Activated naive CD4-positive, alpha-beta T cell treated with anti-CD3 and anti-CD28 coated beads, Interleukin-2, amount 50 U/mL, for 24 hours (primary cell): ENCODE measurements at regions not wholly inside any gene's neighbourhood (a gene's known extent, or its start where the extent isn't known, plus 50 kb on each side); places are given as distances from the start of the nearest gene placed in this dataset.
"Not testable (repeated sequence)": the region's sequence is repeated elsewhere in the genome, so short reads cannot be mapped to it uniquely, and the experiment has no call there.

Experiments
- H3K27ac Mint-ChIP-seq: one replicate; pipeline ENCODE4 v1.8.0; 2021; ENCODE audit warnings: mild to moderate bottlenecking, mixed read lengths
- H3K27me3 Mint-ChIP-seq: one replicate; pipeline ENCODE4 v1.8.0; 2021; ENCODE audit warnings: mixed read lengths
- H3K36me3 Mint-ChIP-seq: one replicate; pipeline ENCODE4 v1.8.0; 2021; ENCODE audit warnings: mixed read lengths
- H3K4me1 Mint-ChIP-seq: one replicate; pipeline ENCODE4 v1.8.0; 2021; ENCODE audit warnings: mixed read lengths
- H3K4me3 Mint-ChIP-seq: one replicate; pipeline ENCODE4 v1.8.0; 2021; ENCODE audit warnings: mild to moderate bottlenecking, mixed read lengths
- H3K9me3 Mint-ChIP-seq: one replicate; pipeline ENCODE4 v1.8.0; 2021; ENCODE audit warnings: mixed read lengths

DNA sequence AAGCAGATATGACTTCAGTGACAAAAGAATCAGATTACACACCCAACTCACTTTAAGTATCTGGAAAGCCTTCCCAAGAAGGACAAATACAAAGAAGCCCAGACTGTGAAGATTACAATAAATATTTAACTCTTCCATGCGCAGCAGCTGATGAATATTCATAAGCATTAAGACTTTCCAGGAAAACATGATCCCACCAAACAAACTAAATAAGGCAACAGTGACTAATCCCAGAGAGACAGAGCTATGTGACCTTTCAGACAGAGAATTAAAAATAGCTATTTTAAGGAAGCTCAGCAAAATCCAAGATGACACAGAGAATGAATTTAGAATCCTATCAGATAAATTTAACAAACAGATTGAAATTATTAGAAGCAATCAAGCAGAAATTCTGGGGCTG is 108.2 kb upstream of the UBE2E3 start:
- Mint-ChIP-seq H3K4me1 (no peaks in the 10 kb centered on the region), H3K9me3 (no peaks in the 10 kb centered on the region), H3K27ac (no peak overlapping the region), H3K4me3 (no peak overlapping the region), H3K36me3 (no peaks in the 10 kb centered on the region), H3K27me3 (peaks cover 20% of the 10 kb centered on the region)

DNA sequence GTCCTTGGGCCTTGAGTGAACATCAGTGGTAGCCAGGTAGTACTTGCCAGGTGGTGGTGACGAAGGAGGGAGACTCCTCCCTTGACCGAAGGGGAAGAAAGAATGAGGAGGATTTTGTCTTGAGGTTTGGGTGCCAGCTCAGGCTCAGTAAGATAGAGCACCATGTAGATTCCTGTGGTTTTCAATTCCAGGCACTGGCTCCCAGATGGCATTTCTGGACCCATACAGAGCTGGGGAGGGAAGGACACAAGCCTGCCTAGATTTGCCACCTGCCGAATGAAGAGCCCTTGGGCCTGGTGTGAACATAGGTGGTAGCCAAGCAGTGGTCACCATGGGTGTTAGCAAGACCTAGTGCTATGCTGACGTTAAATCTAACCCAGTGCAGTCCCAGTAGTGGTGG is 108.8 kb upstream of the UBE2E3 start:
- Mint-ChIP-seq H3K27me3 (peaks cover 25% of the 10 kb centered on the region), H3K4me1 (no peaks in the 10 kb centered on the region), H3K4me3 (no peak overlapping the region), H3K9me3 (no peaks in the 10 kb centered on the region), H3K36me3 (no peaks in the 10 kb centered on the region), H3K27ac (no peak overlapping the region)

DNA sequence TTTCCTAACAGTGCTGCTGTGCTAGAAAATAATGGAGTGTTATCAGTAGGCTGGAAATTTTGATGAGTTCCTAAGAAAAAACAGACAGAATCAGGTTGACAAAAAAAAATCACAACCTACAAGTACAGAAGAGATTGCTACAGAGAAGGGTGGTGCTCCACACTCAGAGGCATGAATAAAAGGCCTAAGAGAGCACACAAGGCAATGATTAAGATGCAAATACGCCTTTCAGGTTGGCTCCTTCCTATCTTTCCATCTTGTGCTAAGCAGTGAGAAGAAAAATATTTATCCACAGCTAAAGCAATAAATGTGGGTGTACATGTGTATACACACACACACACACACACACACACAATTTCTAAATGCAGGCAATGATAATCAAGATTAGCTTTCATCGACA is 130.6 kb upstream of the UBE2E3 start:
- no peaks in the 10 kb centered on the region for H3K9me3 Mint-ChIP-seq
- no peaks in the 10 kb centered on the region for H3K4me1 Mint-ChIP-seq
- H3K4me3 Mint-ChIP-seq: no peak overlapping the region
- H3K36me3 Mint-ChIP-seq: no peaks in the 10 kb centered on the region
- H3K27ac Mint-ChIP-seq: no peak overlapping the region
- no peaks in the 10 kb centered on the region for H3K27me3 Mint-ChIP-seq

DNA sequence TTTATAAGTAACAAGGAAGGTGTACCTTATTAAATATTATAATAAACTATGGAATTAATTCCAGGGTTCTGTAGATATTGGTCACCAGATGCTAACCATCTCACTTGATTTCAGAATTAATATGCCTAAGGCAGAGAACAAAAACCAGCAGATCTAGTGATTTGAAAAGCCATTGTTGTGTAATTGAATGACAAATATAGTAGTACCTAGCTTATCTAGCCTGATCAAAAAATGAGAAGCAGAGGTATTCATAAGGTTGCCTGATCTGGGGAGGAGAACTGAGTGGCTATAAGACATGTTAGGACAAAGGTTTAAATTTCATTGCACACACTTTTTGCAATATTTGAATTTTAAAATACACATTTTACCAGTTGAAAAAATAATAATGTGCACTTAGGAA is 132.0 kb upstream of the UBE2E3 start:
- Mint-ChIP-seq H3K27ac (no peak overlapping the region), H3K4me1 (no peaks in the 10 kb centered on the region)

DNA sequence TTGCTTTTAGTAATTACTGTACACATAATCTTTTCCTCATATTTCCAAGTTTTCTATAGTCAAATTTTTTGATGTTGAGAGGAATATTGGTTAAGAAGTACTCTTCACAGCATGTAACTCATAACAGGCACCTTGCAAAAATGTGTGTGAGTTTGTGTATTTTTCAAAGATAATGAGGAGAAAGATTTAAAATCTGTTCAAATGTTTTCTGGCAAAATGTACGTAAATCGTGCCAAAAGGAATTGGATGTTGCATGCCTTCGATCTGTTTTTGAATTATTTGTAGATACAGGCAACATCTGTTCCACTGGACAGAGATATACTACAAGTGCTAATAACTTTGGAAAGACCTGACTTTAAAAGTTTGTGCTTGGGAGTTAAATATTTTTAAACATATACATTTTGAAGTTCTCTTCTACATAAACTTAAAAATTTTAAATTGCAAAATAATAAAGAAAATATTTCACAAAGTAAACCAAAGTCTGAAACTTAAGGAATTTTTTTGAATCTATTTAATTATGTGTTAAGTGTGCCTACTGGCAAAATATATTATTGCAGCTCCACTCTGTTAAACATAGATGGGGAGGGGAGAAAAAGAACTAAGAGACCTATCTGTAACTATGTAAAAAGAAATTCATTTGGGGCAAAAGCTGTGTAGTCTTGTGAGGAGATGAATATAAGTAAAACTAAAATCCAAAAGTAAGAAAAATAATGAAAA is 133.5 kb upstream of the UBE2E3 start:
- Mint-ChIP-seq H3K27me3 (peaks cover under 1% of the 10 kb centered on the region), H3K36me3 (no peaks in the 10 kb centered on the region), H3K27ac (no peak overlapping the region), H3K4me1 (no peaks in the 10 kb centered on the region), H3K4me3 (no peak overlapping the region), H3K9me3 (no peaks in the 10 kb centered on the region)

More for the DNA sequence above, 132.0 kb upstream of the UBE2E3 start:
- Mint-ChIP-seq H3K4me3 (no peak overlapping the region), H3K36me3 (no peaks in the 10 kb centered on the region), H3K9me3 (no peaks in the 10 kb centered on the region), H3K27me3 (no peaks in the 10 kb centered on the region)

DNA sequence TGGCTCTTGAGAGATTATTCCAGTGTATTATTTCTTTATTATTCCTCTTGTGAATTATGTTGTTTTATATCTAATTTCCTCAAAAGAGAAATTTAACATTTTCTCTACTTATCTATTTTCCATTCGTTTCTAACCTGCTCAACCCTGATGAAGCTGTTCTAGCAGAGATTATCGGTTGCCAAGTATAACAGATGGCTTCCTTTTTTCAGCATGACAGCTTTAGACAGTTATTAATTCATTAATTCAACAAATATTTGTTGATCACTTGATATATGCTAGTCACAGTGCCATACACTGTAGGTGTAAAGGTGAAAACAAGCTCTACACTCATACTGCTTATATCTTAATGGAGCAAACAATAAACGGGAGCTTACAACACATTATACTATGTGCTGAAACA is 137.9 kb upstream of the UBE2E3 start:
- Mint-ChIP-seq H3K9me3 (no peaks in the 10 kb centered on the region), H3K36me3 (no peaks in the 10 kb centered on the region), H3K27ac (no peak overlapping the region), H3K4me3 (no peak overlapping the region), H3K27me3 (peaks cover 2% of the 10 kb centered on the region), H3K4me1 (no peaks in the 10 kb centered on the region)

DNA sequence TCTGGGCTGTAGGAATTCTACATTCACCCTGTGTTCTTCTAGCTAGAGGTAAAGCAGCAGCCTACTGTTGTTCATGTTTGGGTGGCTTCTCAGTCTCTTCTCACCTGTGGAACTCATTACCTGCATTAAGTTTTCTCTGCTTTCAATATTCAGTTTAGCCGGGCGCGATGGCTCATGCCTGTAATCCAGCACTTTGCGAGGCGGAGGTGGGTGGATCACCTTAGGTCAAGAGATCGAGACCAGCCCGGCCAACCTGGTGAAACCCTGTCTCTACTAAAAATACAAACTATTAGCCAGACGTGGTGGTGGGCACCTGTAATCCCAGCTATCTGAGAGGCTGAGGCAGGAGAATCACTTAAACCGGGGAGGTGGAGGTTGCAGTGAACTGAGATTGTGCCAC is 139.8 kb upstream of the UBE2E3 start:
- no peak overlapping the region for H3K27ac Mint-ChIP-seq
- H3K4me3 Mint-ChIP-seq: no peak overlapping the region
- H3K27me3 Mint-ChIP-seq: peaks cover 2% of the 10 kb centered on the region
- no peaks in the 10 kb centered on the region for H3K9me3 Mint-ChIP-seq
- H3K4me1 Mint-ChIP-seq: no peaks in the 10 kb centered on the region
- no peaks in the 10 kb centered on the region for H3K36me3 Mint-ChIP-seq

DNA sequence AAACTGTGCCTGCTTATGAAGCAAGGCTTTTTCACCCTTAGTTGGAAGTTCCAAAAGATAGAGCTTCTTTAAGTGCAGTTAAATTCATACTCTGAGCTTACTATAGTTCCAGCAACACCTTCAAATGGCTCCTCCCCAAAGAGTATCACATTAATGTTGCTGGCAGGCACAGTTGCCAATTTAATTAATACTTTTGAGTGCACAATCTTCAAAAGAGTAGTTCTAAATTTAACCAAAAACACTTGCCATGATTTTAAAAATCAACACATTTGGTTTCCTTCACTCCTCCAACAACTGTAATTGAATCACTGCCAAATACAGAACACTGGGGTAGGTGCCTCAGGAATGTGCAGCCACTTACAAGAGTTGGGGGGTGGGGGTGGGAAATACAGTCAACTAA is 150.6 kb upstream of the UBE2E3 start:
- Mint-ChIP-seq H3K36me3 (no peaks in the 10 kb centered on the region), H3K4me1 (no peaks in the 10 kb centered on the region), H3K4me3 (no peak overlapping the region), H3K27ac (no peak overlapping the region), H3K9me3 (no peaks in the 10 kb centered on the region), H3K27me3 (peaks cover 4% of the 10 kb centered on the region)

DNA sequence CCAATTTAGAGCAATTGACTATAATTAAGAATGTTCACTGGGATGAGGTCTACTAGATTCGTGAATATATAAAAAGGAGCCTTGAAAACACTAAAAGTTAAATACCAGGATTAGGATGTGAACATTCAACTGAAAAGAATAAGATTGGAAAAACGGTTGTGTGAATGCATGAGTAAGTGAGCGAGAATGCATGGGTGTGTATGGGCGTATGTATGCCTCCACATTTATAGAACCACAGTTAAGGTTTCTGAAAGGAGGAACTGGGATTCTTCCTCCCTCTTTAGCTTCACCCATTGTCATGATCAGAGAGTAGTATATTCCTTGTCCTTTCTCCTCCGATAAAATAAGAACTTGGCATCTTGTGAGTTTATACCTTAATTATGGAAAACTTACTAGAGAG is 151.1 kb upstream of the UBE2E3 start:
- H3K27ac Mint-ChIP-seq: no peak overlapping the region
- no peak overlapping the region for H3K4me3 Mint-ChIP-seq
- peaks cover 4% of the 10 kb centered on the region for H3K27me3 Mint-ChIP-seq
- no peaks in the 10 kb centered on the region for H3K4me1 Mint-ChIP-seq
- H3K36me3 Mint-ChIP-seq: no peaks in the 10 kb centered on the region
- no peaks in the 10 kb centered on the region for H3K9me3 Mint-ChIP-seq

DNA sequence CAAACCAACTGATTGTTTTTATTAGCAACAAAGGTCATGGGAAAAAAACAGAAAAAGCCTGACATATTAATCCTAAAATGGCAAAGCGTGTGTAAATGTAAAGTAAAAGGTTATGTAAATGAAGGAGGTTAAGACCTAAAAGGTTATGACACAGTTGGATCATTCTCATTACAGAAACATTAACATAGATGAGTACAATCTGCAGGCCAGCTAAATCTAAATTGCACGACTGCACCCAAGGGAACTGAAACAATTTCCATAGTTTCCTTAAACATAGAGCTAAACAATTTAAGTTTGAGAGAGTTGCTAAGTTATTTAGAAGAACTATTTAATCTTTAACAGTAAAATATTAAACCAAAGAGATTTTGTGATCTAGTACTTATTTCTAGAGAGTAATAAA is 151.6 kb upstream of the UBE2E3 start:
- Mint-ChIP-seq H3K27ac (no peak overlapping the region), H3K36me3 (no peaks in the 10 kb centered on the region)

DNA sequence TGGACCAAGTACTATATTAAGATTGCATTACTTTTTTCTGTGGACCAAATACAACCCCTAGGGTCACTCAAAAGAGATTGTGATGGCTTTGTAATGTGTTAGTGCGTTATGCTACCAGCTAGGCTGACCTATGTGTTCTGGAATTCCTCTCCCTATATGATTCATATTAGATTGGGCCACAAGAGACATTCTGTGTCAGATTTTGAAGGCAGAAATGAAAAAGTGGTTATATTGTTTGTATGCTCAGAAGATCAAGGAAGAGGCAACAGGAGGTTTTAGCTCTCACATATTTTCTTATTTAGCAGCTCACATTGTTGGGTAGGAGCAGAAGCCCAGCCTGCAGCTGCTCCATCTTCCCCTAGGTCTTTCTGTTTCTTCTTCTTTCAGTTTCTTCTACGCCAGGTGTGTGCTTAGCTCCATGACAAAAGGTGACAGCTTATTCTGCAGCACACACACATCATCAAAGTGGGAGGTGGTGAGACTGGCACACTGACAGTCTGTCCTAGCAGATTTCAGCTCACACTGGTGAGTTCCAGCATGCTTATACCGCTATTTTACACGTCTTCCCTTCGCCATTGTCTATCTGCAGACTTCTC is 156.8 kb upstream of the UBE2E3 start:
- peaks cover 9% of the 10 kb centered on the region for H3K27me3 Mint-ChIP-seq
- no peaks in the 10 kb centered on the region for H3K9me3 Mint-ChIP-seq
- H3K4me1 Mint-ChIP-seq: no peaks in the 10 kb centered on the region
- no peak overlapping the region for H3K27ac Mint-ChIP-seq
- no peak overlapping the region for H3K4me3 Mint-ChIP-seq
- no peaks in the 10 kb centered on the region for H3K36me3 Mint-ChIP-seq

More for the DNA sequence above, 151.6 kb upstream of the UBE2E3 start:
- no peak overlapping the region for H3K4me3 Mint-ChIP-seq
- H3K27me3 Mint-ChIP-seq: peaks cover 4% of the 10 kb centered on the region
- H3K9me3 Mint-ChIP-seq: no peaks in the 10 kb centered on the region
- H3K4me1 Mint-ChIP-seq: no peaks in the 10 kb centered on the region

DNA sequence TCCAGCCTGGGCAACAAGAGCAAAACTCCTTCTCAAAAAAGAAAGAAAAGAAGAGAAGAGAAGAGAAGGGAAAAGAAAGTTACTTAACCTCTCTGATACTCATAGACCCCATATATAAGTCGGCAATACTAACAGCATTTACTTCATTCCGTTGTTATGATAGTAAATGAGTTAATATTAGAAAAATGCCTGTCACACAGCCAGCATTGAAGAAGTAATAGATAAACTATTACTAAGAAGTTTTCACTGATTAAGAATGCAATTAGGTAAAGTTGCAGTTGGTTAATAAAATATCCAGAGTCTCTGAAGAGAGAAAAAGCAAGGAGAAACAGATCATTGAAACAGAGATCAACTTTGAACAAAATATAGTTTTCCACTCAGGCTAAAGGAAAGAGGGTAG is 161.3 kb upstream of the UBE2E3 start:
- no peaks in the 10 kb centered on the region for H3K4me1 Mint-ChIP-seq
- peaks cover 7% of the 10 kb centered on the region for H3K27me3 Mint-ChIP-seq
- H3K27ac Mint-ChIP-seq: no peak overlapping the region
- H3K36me3 Mint-ChIP-seq: no peaks in the 10 kb centered on the region
- no peak overlapping the region for H3K4me3 Mint-ChIP-seq
- peaks cover 14% of the 10 kb centered on the region for H3K9me3 Mint-ChIP-seq

DNA sequence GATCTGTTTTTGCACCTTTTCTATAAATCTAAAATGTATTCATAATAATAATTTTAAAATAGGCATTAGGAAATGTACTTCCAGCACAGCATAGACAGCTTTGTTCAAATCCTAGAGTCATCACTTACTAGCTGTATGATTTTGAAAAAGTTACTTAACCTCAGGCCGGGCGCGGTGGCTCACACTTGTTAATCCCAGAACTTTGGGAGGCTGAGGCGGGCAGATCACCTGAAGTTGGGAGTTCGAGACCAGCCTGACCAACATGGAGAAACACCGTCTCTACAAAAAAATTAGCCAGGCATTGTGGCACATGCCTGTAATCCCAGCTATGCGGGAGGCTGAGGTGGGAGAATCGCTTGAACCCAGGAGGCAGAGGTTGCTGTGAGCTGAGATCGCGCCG is 161.7 kb upstream of the UBE2E3 start:
- H3K4me1 Mint-ChIP-seq: not testable (repeated sequence)

DNA sequence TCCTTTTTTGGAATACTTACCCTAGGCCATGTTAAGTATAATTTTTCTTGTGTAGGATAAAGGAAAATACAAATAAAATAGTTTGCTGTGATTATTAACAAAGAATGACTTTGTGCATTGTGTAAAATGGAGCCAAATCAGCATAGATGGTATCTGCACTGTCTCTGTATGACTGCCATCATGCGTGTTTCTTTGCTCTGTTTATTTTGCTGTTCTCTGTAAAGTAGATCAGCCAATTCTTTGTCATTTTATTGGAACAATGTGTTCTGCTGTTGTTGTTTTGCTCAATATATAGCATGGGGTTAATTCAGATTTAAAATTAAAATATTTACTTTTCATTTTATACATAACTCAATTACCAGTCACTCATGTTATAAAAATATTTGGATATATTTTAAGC is 181.3 kb upstream of the UBE2E3 start:
- no peak overlapping the region for H3K27ac Mint-ChIP-seq
- no peaks in the 10 kb centered on the region for H3K36me3 Mint-ChIP-seq
- no peaks in the 10 kb centered on the region for H3K9me3 Mint-ChIP-seq
- H3K27me3 Mint-ChIP-seq: peaks cover 3% of the 10 kb centered on the region
- H3K4me1 Mint-ChIP-seq: no peaks in the 10 kb centered on the region
- no peak overlapping the region for H3K4me3 Mint-ChIP-seq

More for the DNA sequence above, 161.7 kb upstream of the UBE2E3 start:
- H3K27ac Mint-ChIP-seq, H3K36me3 Mint-ChIP-seq, H3K4me3 Mint-ChIP-seq, H3K27me3 Mint-ChIP-seq: not testable (repeated sequence)
- peaks cover 14% of the 10 kb centered on the region for H3K9me3 Mint-ChIP-seq

DNA sequence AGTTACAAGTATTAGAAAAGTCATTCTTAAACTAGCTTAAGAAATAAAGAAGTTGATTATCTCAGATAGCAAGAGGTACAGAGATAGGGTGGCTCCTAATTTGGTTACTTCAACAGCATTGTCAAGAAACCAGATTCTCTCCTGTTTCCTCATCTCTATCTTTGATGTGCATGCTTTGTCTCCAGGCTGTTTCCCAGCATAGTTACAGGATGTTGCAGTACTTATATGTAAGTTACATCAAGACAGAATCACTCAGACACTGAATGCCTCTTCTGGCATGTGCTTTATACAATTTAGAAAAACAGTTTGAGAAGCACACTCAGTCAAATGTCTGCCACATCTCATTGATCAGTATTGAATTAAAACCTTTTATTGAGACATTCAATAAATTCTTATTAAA is 189.5 kb upstream of the UBE2E3 start:
- Mint-ChIP-seq H3K4me1 (no peaks in the 10 kb centered on the region), H3K4me3 (no peak overlapping the region), H3K9me3 (no peaks in the 10 kb centered on the region), H3K27ac (no peak overlapping the region), H3K27me3 (peaks cover 4% of the 10 kb centered on the region), H3K36me3 (no peaks in the 10 kb centered on the region)

DNA sequence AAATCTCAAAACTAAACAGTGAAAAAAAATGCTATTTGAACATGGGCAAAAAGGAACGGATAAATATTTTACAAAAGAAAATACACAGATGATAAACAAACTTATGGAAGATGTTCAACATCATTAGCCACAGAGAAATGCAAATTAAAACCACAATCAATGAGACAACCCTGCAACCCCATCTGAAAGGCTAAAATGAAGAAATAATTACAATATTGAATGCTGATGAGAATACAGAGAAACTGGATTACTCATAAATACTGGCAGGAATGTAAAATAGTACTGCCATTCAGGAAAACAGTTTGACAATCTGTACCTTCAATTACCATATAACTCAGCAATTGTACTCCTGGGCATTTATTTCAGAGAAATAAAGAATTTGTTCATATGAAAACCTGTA is 193.1 kb upstream of the UBE2E3 start:
- H3K4me1 Mint-ChIP-seq: no peaks in the 10 kb centered on the region
- no peak overlapping the region for H3K4me3 Mint-ChIP-seq
- peaks cover 8% of the 10 kb centered on the region for H3K27me3 Mint-ChIP-seq
- H3K27ac Mint-ChIP-seq: no peak overlapping the region
- no peaks in the 10 kb centered on the region for H3K9me3 Mint-ChIP-seq
- no peaks in the 10 kb centered on the region for H3K36me3 Mint-ChIP-seq

DNA sequence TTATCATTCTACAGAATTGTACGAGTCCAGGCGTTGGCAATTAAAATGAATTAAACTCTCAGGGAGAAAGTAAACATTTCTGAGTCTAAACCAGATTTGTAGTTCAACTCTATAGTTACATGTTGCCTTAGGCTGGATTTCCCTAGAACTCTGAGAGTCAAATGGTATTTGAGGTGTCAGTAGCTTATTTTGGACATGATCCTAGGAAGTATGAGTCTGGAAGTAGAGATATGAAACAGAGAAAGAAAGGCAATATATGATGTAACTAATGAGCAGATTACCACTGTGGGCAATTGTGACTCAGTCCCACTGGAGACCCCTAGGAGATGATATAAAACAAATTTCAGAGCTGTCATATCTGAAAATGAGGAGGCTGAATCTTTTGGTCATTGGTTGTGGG is 199.1 kb upstream of the UBE2E3 start:
- Mint-ChIP-seq H3K36me3 (no peaks in the 10 kb centered on the region), H3K4me3 (no peak overlapping the region), H3K4me1 (no peaks in the 10 kb centered on the region), H3K27me3 (peaks cover 4% of the 10 kb centered on the region), H3K9me3 (no peaks in the 10 kb centered on the region), H3K27ac (no peak overlapping the region)
